ENCODE measurements at regions not wholly inside any gene's neighbourhood (a gene's known extent, or its start where the extent isn't known, plus 50 kb on each side); places are given as distances from the start of the nearest gene placed in this dataset.

DNA sequence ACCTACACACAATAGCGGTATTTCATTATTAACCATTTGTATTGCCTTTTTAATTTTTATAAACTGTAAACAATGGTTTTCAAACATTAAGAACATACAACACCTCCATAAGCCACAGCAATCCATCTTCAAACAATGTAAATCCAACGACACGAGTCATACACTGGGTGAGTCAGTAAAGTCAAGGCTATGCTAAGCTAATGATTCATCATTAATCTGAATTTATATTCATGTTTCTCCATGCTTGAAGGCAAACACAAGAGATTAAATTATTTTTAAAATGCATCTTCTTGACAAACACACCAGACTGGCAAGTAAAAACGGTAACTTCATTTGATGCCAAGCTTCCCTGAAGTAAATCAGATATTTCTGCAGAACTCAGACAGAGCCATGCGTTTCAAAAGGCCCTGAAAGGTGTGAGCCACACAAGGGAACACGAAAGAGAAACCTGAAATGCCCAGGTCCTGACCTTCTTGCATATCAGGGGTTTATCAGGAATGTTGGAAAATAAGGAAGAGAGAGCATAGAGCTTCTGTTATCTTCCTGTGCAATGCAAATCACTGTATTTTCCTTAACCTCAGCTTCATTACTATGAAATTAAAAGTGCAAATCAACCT, 162.5 kb downstream of the ALDH8A1 start:
- ATAC-seq (no peak), DNase-seq (no peak)
- Histone ChIP-seq H3K9me3 (peaks cover 0 to 26% (median 14%) of the 10 kb centered on the region in 12 donors), H3K27ac (no peak overlapping the region), H3K27me3 (no peaks in the 10 kb centered on the region), H3K36me3 (no peaks in the 10 kb centered on the region), H3K4me3 (no peak overlapping the region), H3K4me1 (no peaks in the 10 kb centered on the region)
- TF ChIP-seq, protein P1, sequence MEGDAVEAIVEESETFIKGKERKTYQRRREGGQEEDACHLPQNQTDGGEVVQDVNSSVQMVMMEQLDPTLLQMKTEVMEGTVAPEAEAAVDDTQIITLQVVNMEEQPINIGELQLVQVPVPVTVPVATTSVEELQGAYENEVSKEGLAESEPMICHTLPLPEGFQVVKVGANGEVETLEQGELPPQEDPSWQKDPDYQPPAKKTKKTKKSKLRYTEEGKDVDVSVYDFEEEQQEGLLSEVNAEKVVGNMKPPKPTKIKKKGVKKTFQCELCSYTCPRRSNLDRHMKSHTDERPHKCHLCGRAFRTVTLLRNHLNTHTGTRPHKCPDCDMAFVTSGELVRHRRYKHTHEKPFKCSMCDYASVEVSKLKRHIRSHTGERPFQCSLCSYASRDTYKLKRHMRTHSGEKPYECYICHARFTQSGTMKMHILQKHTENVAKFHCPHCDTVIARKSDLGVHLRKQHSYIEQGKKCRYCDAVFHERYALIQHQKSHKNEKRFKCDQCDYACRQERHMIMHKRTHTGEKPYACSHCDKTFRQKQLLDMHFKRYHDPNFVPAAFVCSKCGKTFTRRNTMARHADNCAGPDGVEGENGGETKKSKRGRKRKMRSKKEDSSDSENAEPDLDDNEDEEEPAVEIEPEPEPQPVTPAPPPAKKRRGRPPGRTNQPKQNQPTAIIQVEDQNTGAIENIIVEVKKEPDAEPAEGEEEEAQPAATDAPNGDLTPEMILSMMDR (IDR thresholded peaks at IDR 0.05): no peak
- no peak for TF ChIP-seq POLR2A (IDR thresholded peaks at IDR 0.05)
- WGBS, 4 donors: 87 to 89% (median 88%) methylated on average over 6 of the region's 6 CpGs
- intact Hi-C loops (cut with DNase I): no loop called here

DNA sequence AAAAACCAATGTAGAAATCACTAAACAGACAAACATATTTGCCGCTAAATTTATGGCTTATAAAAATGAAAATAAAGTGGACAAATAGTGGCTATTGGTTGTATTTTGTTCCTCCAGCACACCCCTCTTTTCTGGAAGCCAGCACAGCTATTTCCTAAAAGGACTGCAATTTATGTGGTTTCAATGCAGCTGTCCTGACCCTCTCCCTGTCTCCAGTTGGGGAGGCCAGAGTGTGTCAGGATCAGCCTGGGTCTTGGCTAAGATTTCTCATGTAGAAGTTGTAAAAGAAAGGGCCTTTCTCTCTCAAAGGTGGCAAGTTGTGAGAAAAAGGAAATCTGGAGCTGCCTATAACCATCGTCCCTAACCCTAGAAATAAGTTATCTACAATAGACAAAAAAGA, 165.6 kb downstream of the ALDH8A1 start:
- intact Hi-C loops (cut with DNase I): no loop called here
- H3K4me3 ChIP-seq: no peak overlapping the region
- TF ChIP-seq, protein P1 (IDR thresholded peaks at IDR 0.05): no peak
- TF ChIP-seq POLR2A (IDR thresholded peaks at IDR 0.05): no peak
- no peaks in the 10 kb centered on the region for H3K27me3 ChIP-seq
- H3K27ac ChIP-seq: no peak overlapping the region
- ATAC-seq (no peak), DNase-seq (no peak)
- WGBS, 4 donors: 93 to 95% (median 94%) methylated on average over 2 of the region's 2 CpGs
- no peaks in the 10 kb centered on the region for H3K36me3 ChIP-seq
- H3K4me1 ChIP-seq: no peaks in the 10 kb centered on the region
- H3K9me3 ChIP-seq: peaks cover 0 to 11% (median under 1%) of the 10 kb centered on the region in 12 donors

DNA sequence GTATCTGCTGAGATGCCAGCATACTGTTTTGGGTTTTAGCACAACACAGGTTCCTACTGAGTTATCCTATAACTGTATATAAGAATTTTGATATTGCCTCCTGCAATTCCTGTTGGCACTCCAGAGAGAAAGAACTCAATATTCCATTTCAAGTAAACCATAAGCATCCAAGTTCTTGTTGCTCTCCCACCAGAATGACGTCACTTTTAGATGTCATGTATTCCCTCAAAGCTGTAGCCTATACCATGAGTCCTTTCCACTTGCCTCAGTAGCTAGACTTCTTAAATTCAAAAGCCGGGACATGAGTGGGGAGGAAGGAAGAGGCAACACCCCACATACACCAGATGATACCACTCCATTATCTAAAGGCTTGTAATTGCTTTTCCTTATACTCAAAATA, 171.5 kb downstream of the ALDH8A1 start:
- Histone ChIP-seq H3K36me3 (no peaks in the 10 kb centered on the region), H3K4me1 (no peaks in the 10 kb centered on the region), H3K4me3 (no peak overlapping the region), H3K27me3 (no peaks in the 10 kb centered on the region), H3K27ac (no peak overlapping the region), H3K9me3 (peaks cover 0 to 33% (median 6%) of the 10 kb centered on the region in 12 donors)
- TF ChIP-seq POLR2A (IDR thresholded peaks at IDR 0.05): no peak
- no peak for ATAC-seq
- no peak for DNase-seq
- intact Hi-C loops (cut with DNase I): no loop called here
- 86 to 95% (median 92%) methylated on average over 2 of the region's 2 CpGs for WGBS, 4 donors

GRCh38 chr6:134774201-134774638, 175.7 kb downstream of the ALDH8A1 start:
- intact Hi-C loops (cut with DNase I): no loop called here
- H3K36me3 ChIP-seq: no peaks in the 10 kb centered on the region
- peaks cover 0 to 20% (median 4%) of the 10 kb centered on the region in 12 donors for H3K9me3 ChIP-seq
- H3K27ac ChIP-seq: no peak overlapping the region
- H3K4me3 ChIP-seq: no peak overlapping the region
- no peak for TF ChIP-seq POLR2A (IDR thresholded peaks at IDR 0.05)
- TF ChIP-seq, protein P1 (IDR thresholded peaks at IDR 0.05): no peak
- no peaks in the 10 kb centered on the region for H3K4me1 ChIP-seq
- DNase-seq (no peak), ATAC-seq (no peak)
- 72 to 91% (median 81%) methylated on average over 1 of the region's 1 CpG for WGBS, 4 donors
- no peaks in the 10 kb centered on the region for H3K27me3 ChIP-seq

Data from heart left ventricle (tissue), 16 donors.